ENCODE measurements at regions not wholly inside any gene's neighbourhood (a gene's known extent, or its start where the extent isn't known, plus 50 kb on each side); places are given as distances from the start of the nearest gene placed in this dataset.

GRCh38 chr1:185581961-185582725 lies 152.0 kb upstream of the HMCN1 start:
- no peak overlapping the region for H3K4me3 ChIP-seq (replicated peaks in 1 of 3; ENCODE audit: insufficient read depth in 1 of 3, low read depth in 2 of 3, low read length in 3 of 3)
- WGBS (ENCODE audit: low lambda C conversion rate), result 45% methylated on average over 4 of the region's 4 CpGs
- H3K79me2 ChIP-seq (ENCODE audit: insufficient read depth, low read length), result no peaks in the 10 kb centered on the region
- H3K9ac ChIP-seq (ENCODE audit: insufficient read depth, low read depth, low read length), result no peak overlapping the region
- H4K20me1 ChIP-seq (ENCODE audit: insufficient read depth, low read length), result no peaks in the 10 kb centered on the region
- no peak overlapping the region for H3K27ac ChIP-seq (ENCODE audit: extremely low read length, insufficient read depth, low read length)
- H2AFZ ChIP-seq (ENCODE audit: low read length), result no peak overlapping the region
- ATAC-seq (no peak), FAIRE-seq (no peak), DNase-seq (ENCODE audit: low spot score) (no peak)
- no peak overlapping the region for H3K4me2 ChIP-seq (ENCODE audit: low read depth, low read length)
- H3K9me3 ChIP-seq (ENCODE audit: low read length), result peaks cover 84% of the 10 kb centered on the region
- CTCF ChIA-PET (ENCODE audit: low intra/inter-chr PET ratio, low total read pairs), result no interaction called here
- in situ Hi-C loops (cut with HindIII; ENCODE audit: extremely low pct_ligation_motif_present, low pct_unique_long_range_greater_than_20kb) (no loop called here), intact Hi-C loops (cut with micrococcal nuclease; ENCODE audit: unreplicated experiment) (no loop called here)
- H3K36me3 ChIP-seq (replicated peaks in 1 of 2; ENCODE audit: control insufficient read depth in 1 of 2, insufficient read depth in 2 of 2, low read length in 2 of 2), result no peaks in the 10 kb centered on the region
- no TSS peak for BruUV-seq (replicated peaks)
- no peaks in the 10 kb centered on the region; a peak in 1 of 5 replicates for H3K27me3 ChIP-seq (ENCODE audit: control insufficient read depth in 1 of 2, insufficient read depth in 2 of 2, low read length in 2 of 2)
- POLR2A ChIA-PET, result no interaction called here
- peaks cover 11% of the 10 kb centered on the region; the same call in 1 of the 2 replicates for H3K4me1 ChIP-seq (ENCODE audit: insufficient read depth, low read length)
- TF ChIP-seq FOXO1 (CRISPR knock-in tag; IDR thresholded peaks at IDR 0.05), result no peak
- no peak for TF ChIP-seq ARNT (IDR thresholded peaks at IDR 0.05)
- TF ChIP-seq GABPB1 (CRISPR knock-in tag; IDR thresholded peaks at IDR 0.05), result no peak
- no peak for TF ChIP-seq ZSCAN5A (CRISPR knock-in tag; IDR thresholded peaks at IDR 0.05; ENCODE audit: borderline replicate concordance)
- TF ChIP-seq ZNF362 (CRISPR knock-in tag; IDR thresholded peaks at IDR 0.05; ENCODE audit: borderline replicate concordance), result no peak
- TF ChIP-seq MTF2 (CRISPR knock-in tag; IDR thresholded peaks at IDR 0.05; ENCODE audit: borderline replicate concordance), result no peak
- no peak for TF ChIP-seq SPEN (CRISPR knock-in tag; IDR thresholded peaks at IDR 0.05; ENCODE audit: low read depth)
- no peak for TF ChIP-seq ZNF256 (CRISPR knock-in tag; conservative IDR thresholded peaks at IDR 0.05)
- TF ChIP-seq ZGPAT (CRISPR knock-in tag; IDR thresholded peaks at IDR 0.05), result no peak
